MV-4-11 (cell line): ENCODE measurements at regions not wholly inside any gene's neighbourhood (a gene's known extent, or its start where the extent isn't known, plus 50 kb on each side); places are given as distances from the start of the nearest gene placed in this dataset.
"Not testable (repeated sequence)": the region's sequence is repeated elsewhere in the genome, so short reads cannot be mapped to it uniquely, and the experiment has no call there.

ENCODE experiments used
- DNase-seq: peaks from one replicate; lab custom pipeline; 2025; lab: John Stamatoyannopoulos, UW

- DNase-seq = no peak
These were observed 685.9 kb upstream of the USP15 start for GRCh38 chr12:61574339-61574738.

GRCh38 chr12:61584943-61585342 lies 675.3 kb upstream of the USP15 start:
- no peak for DNase-seq

DNA sequence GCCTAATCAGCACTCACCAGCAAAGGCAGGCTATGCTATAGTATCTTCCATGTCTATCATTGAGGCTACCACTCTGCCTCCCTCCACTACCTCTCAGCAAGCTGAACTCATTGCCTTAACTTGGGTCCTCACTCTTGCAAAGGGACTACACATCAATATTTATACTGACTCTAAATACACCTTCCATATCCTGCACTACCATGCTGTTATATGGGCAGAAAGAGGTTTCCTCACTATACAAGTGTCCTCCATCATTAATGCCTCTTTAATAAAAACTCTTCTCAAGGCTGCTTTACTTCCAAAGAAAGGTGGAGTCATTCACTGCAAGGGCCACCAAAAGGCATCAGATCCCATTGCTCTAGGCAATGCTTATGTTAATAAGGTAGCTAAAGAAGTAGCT lies 669.3 kb upstream of the USP15 start:
- not testable (repeated sequence) for DNase-seq

- DNase-seq = no peak
These were observed 650.1 kb upstream of the USP15 start for GRCh38 chr12:61610143-61610542.

GRCh38 chr12:61629702-61630101 lies 630.5 kb upstream of the USP15 start:
- DNase-seq = no peak

DNA sequence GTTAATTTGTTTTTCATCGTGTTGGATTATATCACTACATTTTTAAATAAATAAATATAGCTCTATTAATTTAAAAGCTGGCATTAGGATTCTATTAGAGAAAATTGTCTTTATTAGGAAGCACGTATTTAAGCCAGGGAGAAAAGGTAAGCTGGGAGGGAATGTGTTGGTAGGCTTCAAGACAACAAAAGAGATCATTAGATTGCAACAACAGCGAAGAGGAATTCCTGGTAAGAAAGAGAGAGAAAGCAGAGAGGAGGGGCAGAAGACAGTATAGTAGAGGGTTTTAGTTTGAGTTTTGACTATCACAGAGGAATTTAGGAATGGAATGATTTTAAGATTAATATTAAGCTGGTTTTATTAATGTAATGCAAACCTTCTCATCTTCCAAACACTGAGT lies 613.6 kb upstream of the USP15 start:
- DNase-seq = no peak

- DNase-seq = no peak
These were observed 612.6 kb upstream of the USP15 start for GRCh38 chr12:61647566-61647965.

GRCh38 chr12:61652265-61652664 lies 607.9 kb upstream of the USP15 start:
- no peak for DNase-seq

DNA sequence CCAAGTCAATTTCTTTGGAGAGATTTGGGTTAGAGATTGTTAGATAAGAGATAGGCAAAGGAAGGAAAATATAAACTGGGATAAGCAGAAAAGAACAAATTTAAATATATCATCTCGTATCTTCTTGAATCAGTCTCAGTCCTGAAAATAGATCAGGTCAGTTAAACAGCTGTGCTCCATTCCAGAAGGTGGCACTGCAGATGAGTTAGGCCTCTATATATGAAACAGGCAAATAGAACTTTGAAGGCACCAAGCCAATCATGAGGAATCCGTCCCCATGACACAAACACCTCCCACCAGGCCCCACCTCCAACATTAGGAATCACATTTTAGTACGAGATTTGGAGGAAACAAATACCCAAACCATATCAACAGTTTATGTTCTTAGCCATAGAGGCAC lies 605.5 kb upstream of the USP15 start:
- peak; percentile 5 for DNase-seq

- DNase-seq = no peak
These were observed 605.0 kb upstream of the USP15 start for GRCh38 chr12:61655241-61655640.

GRCh38 chr12:61667676-61668075 lies 592.5 kb upstream of the USP15 start:
- DNase-seq = no peak

DNA sequence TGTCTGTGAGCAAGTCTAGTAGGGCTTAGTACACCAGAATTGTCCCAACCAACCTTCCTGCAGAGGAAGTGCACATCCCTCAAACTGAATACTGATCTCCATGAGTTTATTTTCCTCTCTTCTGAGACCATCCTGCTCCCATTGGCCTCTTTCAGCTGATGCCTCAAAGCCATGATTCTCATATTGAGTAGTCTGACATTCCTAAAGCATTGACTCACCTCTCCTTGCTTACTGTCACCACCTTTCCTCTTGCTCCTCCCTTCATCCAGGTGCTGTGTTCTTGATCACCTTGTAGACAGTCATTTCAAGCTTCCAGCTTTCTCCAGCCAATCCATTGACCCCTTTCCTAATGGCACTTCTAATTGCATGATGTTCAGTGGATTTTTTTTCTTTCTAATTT lies 583.7 kb upstream of the USP15 start:
- DNase-seq = no peak

DNA sequence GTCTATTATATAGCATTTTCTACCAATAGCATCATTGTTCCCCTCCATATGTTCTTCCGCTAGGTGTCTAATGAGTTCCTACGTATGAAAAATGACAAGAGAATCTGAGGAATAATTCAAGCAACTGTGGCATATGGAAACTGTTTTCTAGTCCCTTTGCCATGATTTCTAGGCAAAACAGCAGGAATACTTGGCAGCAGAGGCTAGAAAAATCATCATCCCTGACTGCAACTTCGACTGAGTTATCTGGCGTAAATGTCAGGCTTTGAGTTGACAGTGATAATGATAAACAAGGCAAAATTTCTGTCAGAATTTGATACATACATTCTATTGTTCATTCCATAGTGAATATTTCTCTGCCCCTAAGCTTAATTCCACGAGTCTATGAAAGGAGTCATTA lies 572.8 kb upstream of the USP15 start:
- DNase-seq = no peak

GRCh38 chr12:61694214-61694613 lies 566.0 kb upstream of the USP15 start:
- no peak for DNase-seq

- DNase-seq = no peak
These were observed 558.7 kb upstream of the USP15 start for GRCh38 chr12:61701471-61701870.

- DNase-seq = no peak
These were observed 553.4 kb upstream of the USP15 start for GRCh38 chr12:61706783-61707182.

GRCh38 chr12:61713121-61713520 lies 547.1 kb upstream of the USP15 start:
- peak; percentile 72 for DNase-seq

DNA sequence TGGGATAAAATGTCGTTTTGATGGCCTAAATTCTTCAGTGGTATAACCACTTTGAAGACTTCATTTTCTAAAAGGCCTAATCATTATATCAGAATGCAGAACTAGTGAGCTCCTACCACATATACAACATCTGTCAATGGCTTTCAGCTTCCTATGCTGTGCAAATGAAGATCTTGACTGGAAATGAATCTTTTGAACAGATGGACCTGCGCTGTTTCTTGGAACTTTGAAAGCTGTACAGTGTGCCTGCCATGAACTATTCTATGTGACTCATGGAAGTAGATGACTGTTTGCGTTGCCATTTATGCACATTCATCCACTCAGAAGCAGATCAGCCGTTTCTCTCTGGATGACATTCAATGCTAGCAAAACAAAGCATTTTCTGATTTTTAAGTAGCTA lies 542.2 kb upstream of the USP15 start:
- DNase-seq = no peak

DNA sequence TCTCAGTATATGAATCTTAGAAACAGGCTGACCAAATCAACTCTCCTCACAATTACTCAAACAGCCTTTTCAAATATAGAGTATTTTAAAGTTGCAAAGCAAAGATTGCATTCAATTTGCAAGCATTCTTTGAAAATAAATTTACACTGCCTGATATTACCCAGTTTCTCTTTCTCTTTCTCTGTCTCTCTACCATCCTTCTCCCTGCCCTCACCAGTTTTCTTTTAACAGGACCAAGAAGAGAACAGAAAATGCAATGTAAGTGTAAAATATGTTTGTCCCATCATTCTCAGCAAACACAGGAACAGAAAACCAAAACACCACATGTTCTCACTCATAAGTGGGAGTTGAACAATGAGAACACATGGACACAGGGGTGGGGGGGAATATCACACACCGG lies 520.3 kb upstream of the USP15 start:
- no peak for DNase-seq

- no peak for DNase-seq
These were observed 509.6 kb upstream of the USP15 start for GRCh38 chr12:61750604-61751003.

DNA sequence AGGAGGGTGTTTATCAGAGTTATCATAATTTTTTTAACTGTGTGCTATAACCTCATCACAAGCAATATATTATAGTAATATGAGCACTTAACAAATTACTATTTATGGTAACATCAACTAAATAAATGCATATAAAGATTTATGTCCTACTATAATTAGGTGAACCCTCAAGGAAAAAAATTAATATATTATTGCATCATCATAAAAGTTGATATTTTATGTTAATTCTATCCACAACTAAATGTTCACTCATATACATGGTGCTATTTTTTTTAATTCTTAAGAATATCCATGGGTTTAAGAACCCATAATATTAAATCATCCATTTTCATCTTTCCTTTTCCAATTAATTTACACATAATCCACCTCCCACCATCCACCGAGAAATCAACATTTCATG lies 506.0 kb upstream of the USP15 start:
- DNase-seq = no peak

DNA sequence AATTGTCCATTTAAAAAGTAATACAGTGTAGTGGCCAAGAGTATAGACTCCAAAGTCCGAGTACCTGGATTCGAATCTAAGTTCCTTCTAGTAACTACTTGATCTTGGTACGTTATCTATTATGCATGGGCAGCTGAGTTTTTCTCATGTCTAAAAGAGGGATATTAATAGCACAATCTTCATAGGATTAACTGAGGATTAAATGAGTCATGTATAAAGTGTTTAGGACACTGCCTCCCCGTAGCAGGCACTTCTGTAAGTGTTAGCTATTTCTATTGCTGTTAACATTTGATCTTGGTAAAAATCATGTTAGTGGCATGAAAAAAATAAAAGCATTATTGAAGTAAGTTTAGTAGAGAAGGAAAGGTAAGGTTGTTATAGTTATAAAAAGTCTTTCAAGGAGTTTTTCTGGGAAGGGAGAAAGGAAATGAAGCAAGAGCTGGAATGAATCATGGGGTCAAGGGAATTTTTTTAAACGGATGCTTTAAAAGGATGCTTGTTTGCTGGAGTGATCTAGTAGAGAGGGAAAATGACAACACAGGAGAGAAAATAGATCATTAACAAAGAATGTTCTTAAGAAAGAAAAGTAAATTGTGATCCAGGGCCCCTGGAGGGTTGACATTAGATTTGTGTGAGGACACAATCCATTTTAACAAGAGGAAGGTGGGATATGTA lies 502.2 kb upstream of the USP15 start:
- no peak for DNase-seq

DNA sequence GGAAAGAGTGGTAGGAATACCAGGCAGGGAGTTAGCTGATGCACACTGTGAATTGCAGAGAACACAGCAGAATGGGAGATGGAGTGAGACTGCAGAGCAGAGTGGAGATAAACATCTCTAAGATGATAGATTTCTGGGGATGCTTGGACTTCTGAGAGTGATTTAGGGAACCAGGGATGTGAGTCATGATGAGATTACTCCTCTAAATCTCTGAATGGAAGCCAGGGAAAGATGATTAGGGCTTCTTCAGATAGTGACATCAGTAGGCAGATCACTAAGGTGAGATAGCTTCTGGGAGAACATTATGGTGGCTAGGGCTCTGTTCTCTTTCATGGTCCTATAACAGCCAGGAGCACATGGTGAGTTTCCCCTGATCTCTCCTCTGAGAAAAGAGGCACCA lies 501.5 kb upstream of the USP15 start:
- DNase-seq = no peak

- DNase-seq = no peak
These were observed 494.3 kb upstream of the USP15 start for GRCh38 chr12:61765926-61766325.

GRCh38 chr12:61780435-61780834 lies 479.8 kb upstream of the USP15 start:
- no peak for DNase-seq
